HEK293 (cell line): ENCODE measurements at regions not wholly inside any gene's neighbourhood (a gene's known extent, or its start where the extent isn't known, plus 50 kb on each side); places are given as distances from the start of the nearest gene placed in this dataset.

Source experiments
- CTCF ChIA-PET: fragments of 350-600 bp; formaldehyde crosslinking; extraction: SDS; loops from one replicate; lab custom pipeline; 2021; ENCODE audit warnings: antibody characterized with exemption; lab: Yijun Ruan, JAX
- POLR2A ChIA-PET: fragments of 300-600 bp; formaldehyde crosslinking; extraction: SDS; loops from one replicate; lab custom pipeline; 2020; ENCODE audit warnings: antibody characterized with exemption, inconsistent platforms; lab: Yijun Ruan, JAX
- H3K27ac ChIP-seq: fragments of 200-500 bp; sonication (Bioruptor generic); 2 replicates; pipeline ENCODE4 v1.5.1; 2014; ENCODE audit warnings: low read depth, low read length, control low read depth, inconsistent platforms; ENCODE audit errors: extremely low read depth
- H3K36me3 ChIP-seq, 2 experiments: fragments of 200-500 bp in 1 of 2; sonication (Bioruptor generic) in 1 of 2; 1 replicate in 1 of 2; 2 replicates in 1 of 2; pipeline ENCODE4 v1.5.1; 2014 to 2017; ENCODE audit warnings: inconsistent platforms in 2 of 2, low read length in 2 of 2; ENCODE audit not compliant: control insufficient read depth in 2 of 2, insufficient read depth in 1 of 2
- H3K4me1 ChIP-seq: fragments of 200-500 bp; sonication (Bioruptor generic); 2 replicates; pipeline ENCODE4 v1.5.1; 2014; ENCODE audit warnings: mild to moderate bottlenecking, low read length, inconsistent platforms; ENCODE audit not compliant: control insufficient read depth, insufficient read depth
- H3K4me3 ChIP-seq: 2 replicates; pipeline ENCODE4 v1.5.1; 2011; ENCODE audit warnings: low read depth, mild to moderate bottlenecking, control low read depth, low read length, moderate library complexity
- H3K9me3 ChIP-seq: fragments of 200-500 bp; sonication (Bioruptor generic); 2 replicates; pipeline ENCODE4 v1.5.1; 2014; ENCODE audit warnings: low read depth, low read length, inconsistent platforms; ENCODE audit not compliant: control insufficient read depth, insufficient read depth
- BCL11B ChIP-seq: fragments of 450-650 bp; formaldehyde crosslinking; IDR thresholded peaks from 2 replicates; pipeline ENCODE4 v1.5.1; 2016; ENCODE audit warnings: low read depth, missing biosample characterization, missing genetic modification characterization
- FEZF1 ChIP-seq: fragments of 450-650 bp; formaldehyde crosslinking; IDR thresholded peaks from 2 replicates; pipeline ENCODE4 v1.5.1; 2016; ENCODE audit warnings: missing biosample characterization, missing genetic modification characterization
- GLIS1 ChIP-seq: fragments of 450-650 bp; formaldehyde crosslinking; IDR thresholded peaks from 2 replicates; pipeline ENCODE4 v1.5.1; 2016; ENCODE audit warnings: missing biosample characterization, missing genetic modification characterization
- KLF7 ChIP-seq: fragments of 450-650 bp; formaldehyde crosslinking; IDR thresholded peaks from 2 replicates; pipeline ENCODE4 v1.5.1; 2016; ENCODE audit warnings: missing biosample characterization, missing genetic modification characterization, borderline replicate concordance
- MEIS1 ChIP-seq: sonication (generic); formaldehyde crosslinking; IDR thresholded peaks from 2 replicates; pipeline ENCODE4 v1.8.1; 2022; ENCODE audit warnings: missing genetic modification reagents, mild to moderate bottlenecking, borderline replicate concordance
- OVOL3 ChIP-seq: fragments of 450-650 bp; formaldehyde crosslinking; IDR thresholded peaks from 2 replicates; pipeline ENCODE4 v1.5.1; 2016; ENCODE audit warnings: missing biosample characterization, missing genetic modification characterization
- ZBTB7A ChIP-seq: fragments of 450-650 bp; formaldehyde crosslinking; IDR thresholded peaks from 2 replicates; pipeline ENCODE4 v1.5.1; 2016; ENCODE audit warnings: low read depth, missing biosample characterization, missing genetic modification characterization
- ZEB2 ChIP-seq: fragments of 450-650 bp; formaldehyde crosslinking; IDR thresholded peaks from 2 replicates; pipeline ENCODE4 v1.5.1; 2016; ENCODE audit warnings: missing biosample characterization, missing genetic modification characterization
- ZFP41 ChIP-seq: fragments of 450-650 bp; formaldehyde crosslinking; IDR thresholded peaks from 2 replicates; pipeline ENCODE4 v1.5.1; 2016; ENCODE audit warnings: missing biosample characterization, missing genetic modification characterization, borderline replicate concordance
- ZIC2 ChIP-seq: fragments of 450-650 bp; formaldehyde crosslinking; IDR thresholded peaks from 2 replicates; pipeline ENCODE4 v1.5.1; 2016; ENCODE audit warnings: missing biosample characterization, missing genetic modification characterization
- ZNF266 ChIP-seq: fragments of 450-650 bp; formaldehyde crosslinking; IDR thresholded peaks from 2 replicates; pipeline ENCODE4 v1.5.1; 2016; ENCODE audit warnings: missing biosample characterization, missing genetic modification characterization, low read depth
- ZNF555 ChIP-seq: fragments of 450-650 bp; formaldehyde crosslinking; conservative IDR thresholded peaks from 2 replicates; pipeline ENCODE4 v1.5.1; 2017; ENCODE audit warnings: missing biosample characterization, mild to moderate bottlenecking, missing genetic modification characterization, inconsistent platforms
- ZNF623 ChIP-seq: fragments of 450-650 bp; formaldehyde crosslinking; IDR thresholded peaks from 2 replicates; pipeline ENCODE4 v1.5.1; 2016; ENCODE audit warnings: missing biosample characterization, missing genetic modification characterization
- ZNF660 ChIP-seq: fragments of 450-650 bp; IDR thresholded peaks from 2 replicates; pipeline ENCODE4 v1.5.1; 2018; ENCODE audit warnings: missing biosample characterization, mild to moderate bottlenecking, missing genetic modification characterization
- ZNF677 ChIP-seq: fragments of 450-650 bp; IDR thresholded peaks from 2 replicates; pipeline ENCODE4 v1.5.0; 2018; ENCODE audit warnings: missing biosample characterization, mild to moderate bottlenecking, missing genetic modification characterization, moderate library complexity
- ZXDB ChIP-seq: fragments of 450-650 bp; formaldehyde crosslinking; IDR thresholded peaks from 2 replicates; pipeline ENCODE4 v1.5.1; 2016; ENCODE audit warnings: missing biosample characterization, missing genetic modification characterization
- TF ChIP-seq, protein P1 (sequence below): fragments of 450-650 bp; formaldehyde crosslinking; IDR thresholded peaks from 2 replicates; pipeline ENCODE4 v1.5.1; 2016; ENCODE audit warnings: missing biosample characterization, missing genetic modification characterization
- TF ChIP-seq, protein P2 (sequence below): fragments of 450-650 bp; IDR thresholded peaks from 2 replicates; pipeline ENCODE4 v1.5.1; 2018; ENCODE audit warnings: missing biosample characterization, mild to moderate bottlenecking, missing genetic modification characterization
- TF ChIP-seq, protein P3 (sequence below): fragments of 450-650 bp; formaldehyde crosslinking; IDR thresholded peaks from 2 replicates; pipeline ENCODE4 v1.5.1; 2016; ENCODE audit warnings: missing biosample characterization, missing genetic modification characterization, borderline replicate concordance

DNA sequence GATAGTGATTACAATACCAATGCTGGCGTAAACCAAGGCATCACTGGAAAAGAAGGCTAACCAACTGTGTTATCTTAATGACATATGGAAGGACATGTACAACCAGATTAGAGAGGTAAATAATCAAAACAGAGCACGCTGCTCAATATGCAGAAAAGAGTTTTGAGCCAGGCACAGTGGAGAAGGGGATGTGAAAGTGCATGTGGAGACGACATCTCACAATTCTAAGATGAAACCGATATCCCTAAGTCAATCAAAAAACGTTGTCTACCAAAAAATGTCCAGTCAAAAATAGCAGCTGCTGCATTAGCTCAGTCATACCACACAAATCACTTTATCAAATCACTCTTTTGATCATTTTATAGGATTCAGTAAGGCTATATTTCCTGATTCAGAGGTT lies 116.3 kb upstream of the OLIG2 start:
- Histone ChIP-seq H3K4me1 (no peaks in the 10 kb centered on the region), H3K9me3 (no peaks in the 10 kb centered on the region), H3K4me3 (no peak overlapping the region), H3K27ac (no peak overlapping the region), H3K36me3 (no peaks in the 10 kb centered on the region)
- ChIA-PET POLR2A (no interaction called here), CTCF (interaction anchor here (0.6 kb wide), 1 partner anchor 8 kb away, joined by 3 read pairs; no protein-coding TSS in a partner anchor)
- 0 out of 2 replicates have a peak, but pooled peaks have one; percentile 15 for TF ChIP-seq FEZF1 (tag by site-specific recombination)
- TF ChIP-seq ZNF677 (tag by site-specific recombination), result no peak

DNA sequence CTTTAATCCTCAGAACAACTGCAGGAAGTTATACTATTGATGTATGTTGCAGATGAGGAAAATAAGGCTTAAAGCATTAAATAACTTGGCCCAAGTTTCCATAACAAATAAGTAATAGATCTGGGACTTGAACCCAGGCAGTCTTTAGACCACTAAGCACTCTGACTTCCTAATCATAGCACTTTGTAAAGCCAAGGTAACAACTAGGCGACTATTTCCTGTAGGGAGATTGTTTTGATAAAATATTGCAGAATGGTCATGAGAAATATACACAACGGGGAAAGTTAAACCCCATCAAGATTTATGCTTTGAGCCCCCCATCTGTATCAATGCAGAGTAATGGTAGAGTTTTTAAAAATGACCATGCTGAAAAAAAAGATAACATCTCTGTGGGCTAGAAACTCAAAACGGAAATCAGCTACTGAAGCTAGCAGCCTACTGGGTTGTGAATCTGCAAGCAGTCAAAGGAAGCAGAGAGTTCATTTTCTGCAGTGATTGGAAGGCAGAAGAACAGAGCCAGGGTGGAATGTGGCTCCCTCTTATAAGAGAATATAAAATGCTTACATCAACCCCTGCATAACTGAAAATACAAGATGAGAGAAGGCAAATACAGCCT lies 111.2 kb upstream of the OLIG2 start:
- TF ChIP-seq, protein P1, sequence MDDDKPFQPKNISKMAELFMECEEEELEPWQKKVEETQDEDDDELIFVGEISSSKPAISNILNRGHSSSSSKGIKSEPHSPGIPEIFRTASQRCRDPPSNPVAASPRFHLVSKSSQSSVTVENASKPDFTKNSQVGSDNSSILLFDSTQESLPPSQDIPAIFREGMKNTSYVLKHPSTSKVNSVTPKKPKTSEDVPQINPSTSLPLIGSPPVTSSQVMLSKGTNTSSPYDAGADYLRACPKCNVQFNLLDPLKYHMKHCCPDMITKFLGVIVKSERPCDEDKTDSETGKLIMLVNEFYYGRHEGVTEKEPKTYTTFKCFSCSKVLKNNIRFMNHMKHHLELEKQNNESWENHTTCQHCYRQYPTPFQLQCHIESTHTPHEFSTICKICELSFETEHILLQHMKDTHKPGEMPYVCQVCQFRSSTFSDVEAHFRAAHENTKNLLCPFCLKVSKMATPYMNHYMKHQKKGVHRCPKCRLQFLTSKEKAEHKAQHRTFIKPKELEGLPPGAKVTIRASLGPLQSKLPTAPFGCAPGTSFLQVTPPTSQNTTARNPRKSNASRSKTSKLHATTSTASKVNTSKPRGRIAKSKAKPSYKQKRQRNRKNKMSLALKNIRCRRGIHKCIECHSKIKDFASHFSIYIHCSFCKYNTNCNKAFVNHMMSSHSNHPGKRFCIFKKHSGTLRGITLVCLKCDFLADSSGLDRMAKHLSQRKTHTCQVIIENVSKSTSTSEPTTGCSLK (tag by site-specific recombination), result no peak
- TF ChIP-seq ZXDB (no peak), ZFP41 (tag by site-specific recombination) (no peak), ZNF623 (tag by site-specific recombination) (no peak), ZNF266 (tag by site-specific recombination) (no peak), ZNF660 (tag by site-specific recombination) (no peak), BCL11B (tag by site-specific recombination) (no peak), KLF7 (tag by site-specific recombination) (no peak), GLIS1 (tag by site-specific recombination) (no peak), OVOL3 (tag by site-specific recombination) (no peak), ZNF555 (tag by site-specific recombination) (no peak), ZEB2 (tag by site-specific recombination) (no peak), ZIC2 (tag by site-specific recombination) (no peak), ZBTB7A (tag by site-specific recombination) (no peak), MEIS1 (CRISPR knock-in tag) (no peak)
- TF ChIP-seq, protein P2, sequence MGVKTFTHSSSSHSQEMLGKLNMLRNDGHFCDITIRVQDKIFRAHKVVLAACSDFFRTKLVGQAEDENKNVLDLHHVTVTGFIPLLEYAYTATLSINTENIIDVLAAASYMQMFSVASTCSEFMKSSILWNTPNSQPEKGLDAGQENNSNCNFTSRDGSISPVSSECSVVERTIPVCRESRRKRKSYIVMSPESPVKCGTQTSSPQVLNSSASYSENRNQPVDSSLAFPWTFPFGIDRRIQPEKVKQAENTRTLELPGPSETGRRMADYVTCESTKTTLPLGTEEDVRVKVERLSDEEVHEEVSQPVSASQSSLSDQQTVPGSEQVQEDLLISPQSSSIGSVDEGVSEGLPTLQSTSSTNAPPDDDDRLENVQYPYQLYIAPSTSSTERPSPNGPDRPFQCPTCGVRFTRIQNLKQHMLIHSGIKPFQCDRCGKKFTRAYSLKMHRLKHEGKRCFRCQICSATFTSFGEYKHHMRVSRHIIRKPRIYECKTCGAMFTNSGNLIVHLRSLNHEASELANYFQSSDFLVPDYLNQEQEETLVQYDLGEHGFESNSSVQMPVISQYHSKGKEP (tag by site-specific recombination), result no peak
- TF ChIP-seq, protein P3, sequence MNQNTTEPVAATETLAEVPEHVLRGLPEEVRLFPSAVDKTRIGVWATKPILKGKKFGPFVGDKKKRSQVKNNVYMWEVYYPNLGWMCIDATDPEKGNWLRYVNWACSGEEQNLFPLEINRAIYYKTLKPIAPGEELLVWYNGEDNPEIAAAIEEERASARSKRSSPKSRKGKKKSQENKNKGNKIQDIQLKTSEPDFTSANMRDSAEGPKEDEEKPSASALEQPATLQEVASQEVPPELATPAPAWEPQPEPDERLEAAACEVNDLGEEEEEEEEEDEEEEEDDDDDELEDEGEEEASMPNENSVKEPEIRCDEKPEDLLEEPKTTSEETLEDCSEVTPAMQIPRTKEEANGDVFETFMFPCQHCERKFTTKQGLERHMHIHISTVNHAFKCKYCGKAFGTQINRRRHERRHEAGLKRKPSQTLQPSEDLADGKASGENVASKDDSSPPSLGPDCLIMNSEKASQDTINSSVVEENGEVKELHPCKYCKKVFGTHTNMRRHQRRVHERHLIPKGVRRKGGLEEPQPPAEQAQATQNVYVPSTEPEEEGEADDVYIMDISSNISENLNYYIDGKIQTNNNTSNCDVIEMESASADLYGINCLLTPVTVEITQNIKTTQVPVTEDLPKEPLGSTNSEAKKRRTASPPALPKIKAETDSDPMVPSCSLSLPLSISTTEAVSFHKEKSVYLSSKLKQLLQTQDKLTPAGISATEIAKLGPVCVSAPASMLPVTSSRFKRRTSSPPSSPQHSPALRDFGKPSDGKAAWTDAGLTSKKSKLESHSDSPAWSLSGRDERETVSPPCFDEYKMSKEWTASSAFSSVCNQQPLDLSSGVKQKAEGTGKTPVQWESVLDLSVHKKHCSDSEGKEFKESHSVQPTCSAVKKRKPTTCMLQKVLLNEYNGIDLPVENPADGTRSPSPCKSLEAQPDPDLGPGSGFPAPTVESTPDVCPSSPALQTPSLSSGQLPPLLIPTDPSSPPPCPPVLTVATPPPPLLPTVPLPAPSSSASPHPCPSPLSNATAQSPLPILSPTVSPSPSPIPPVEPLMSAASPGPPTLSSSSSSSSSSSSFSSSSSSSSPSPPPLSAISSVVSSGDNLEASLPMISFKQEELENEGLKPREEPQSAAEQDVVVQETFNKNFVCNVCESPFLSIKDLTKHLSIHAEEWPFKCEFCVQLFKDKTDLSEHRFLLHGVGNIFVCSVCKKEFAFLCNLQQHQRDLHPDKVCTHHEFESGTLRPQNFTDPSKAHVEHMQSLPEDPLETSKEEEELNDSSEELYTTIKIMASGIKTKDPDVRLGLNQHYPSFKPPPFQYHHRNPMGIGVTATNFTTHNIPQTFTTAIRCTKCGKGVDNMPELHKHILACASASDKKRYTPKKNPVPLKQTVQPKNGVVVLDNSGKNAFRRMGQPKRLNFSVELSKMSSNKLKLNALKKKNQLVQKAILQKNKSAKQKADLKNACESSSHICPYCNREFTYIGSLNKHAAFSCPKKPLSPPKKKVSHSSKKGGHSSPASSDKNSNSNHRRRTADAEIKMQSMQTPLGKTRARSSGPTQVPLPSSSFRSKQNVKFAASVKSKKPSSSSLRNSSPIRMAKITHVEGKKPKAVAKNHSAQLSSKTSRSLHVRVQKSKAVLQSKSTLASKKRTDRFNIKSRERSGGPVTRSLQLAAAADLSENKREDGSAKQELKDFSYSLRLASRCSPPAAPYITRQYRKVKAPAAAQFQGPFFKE (tag by site-specific recombination), result no peak
- TF ChIP-seq, all 188 proteins: peak for 0
- POLR2A ChIA-PET, result no interaction called here
- Histone ChIP-seq H3K36me3 (no peaks in the 10 kb centered on the region), H3K4me3 (no peak overlapping the region), H3K4me1 (no peaks in the 10 kb centered on the region), H3K9me3 (no peaks in the 10 kb centered on the region; the same call in 1 of the 2 replicates), H3K27ac (no peak overlapping the region)
- CTCF ChIA-PET, result interaction anchor here (0.6 kb wide), 1 partner anchor 282 kb away, joined by 3 read pairs; no protein-coding TSS in a partner anchor
